GM10266 (cell line): ENCODE measurements at regions not wholly inside any gene's neighbourhood (a gene's known extent, or its start where the extent isn't known, plus 50 kb on each side); places are given as distances from the start of the nearest gene placed in this dataset.

Experiments used
- DNase-seq: peaks from one replicate; pipeline ENCODE4 v3.0.0; 2012; ENCODE audit errors: extremely low spot score
- TF ChIP-seq, protein P1 (sequence below): IDR thresholded peaks from 2 replicates; pipeline ENCODE4 v1.5.1; 2012; ENCODE audit warnings: mild to moderate bottlenecking, low read depth; ENCODE audit not compliant: control insufficient read depth, insufficient read depth; ENCODE audit errors: missing control alignments

- TF ChIP-seq, protein P1, sequence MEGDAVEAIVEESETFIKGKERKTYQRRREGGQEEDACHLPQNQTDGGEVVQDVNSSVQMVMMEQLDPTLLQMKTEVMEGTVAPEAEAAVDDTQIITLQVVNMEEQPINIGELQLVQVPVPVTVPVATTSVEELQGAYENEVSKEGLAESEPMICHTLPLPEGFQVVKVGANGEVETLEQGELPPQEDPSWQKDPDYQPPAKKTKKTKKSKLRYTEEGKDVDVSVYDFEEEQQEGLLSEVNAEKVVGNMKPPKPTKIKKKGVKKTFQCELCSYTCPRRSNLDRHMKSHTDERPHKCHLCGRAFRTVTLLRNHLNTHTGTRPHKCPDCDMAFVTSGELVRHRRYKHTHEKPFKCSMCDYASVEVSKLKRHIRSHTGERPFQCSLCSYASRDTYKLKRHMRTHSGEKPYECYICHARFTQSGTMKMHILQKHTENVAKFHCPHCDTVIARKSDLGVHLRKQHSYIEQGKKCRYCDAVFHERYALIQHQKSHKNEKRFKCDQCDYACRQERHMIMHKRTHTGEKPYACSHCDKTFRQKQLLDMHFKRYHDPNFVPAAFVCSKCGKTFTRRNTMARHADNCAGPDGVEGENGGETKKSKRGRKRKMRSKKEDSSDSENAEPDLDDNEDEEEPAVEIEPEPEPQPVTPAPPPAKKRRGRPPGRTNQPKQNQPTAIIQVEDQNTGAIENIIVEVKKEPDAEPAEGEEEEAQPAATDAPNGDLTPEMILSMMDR, result no peak
- DNase-seq, result no peak
Measured at GRCh38 chr2:220937245-220937644, 634.9 kb downstream of the EPHA4 start.

DNA sequence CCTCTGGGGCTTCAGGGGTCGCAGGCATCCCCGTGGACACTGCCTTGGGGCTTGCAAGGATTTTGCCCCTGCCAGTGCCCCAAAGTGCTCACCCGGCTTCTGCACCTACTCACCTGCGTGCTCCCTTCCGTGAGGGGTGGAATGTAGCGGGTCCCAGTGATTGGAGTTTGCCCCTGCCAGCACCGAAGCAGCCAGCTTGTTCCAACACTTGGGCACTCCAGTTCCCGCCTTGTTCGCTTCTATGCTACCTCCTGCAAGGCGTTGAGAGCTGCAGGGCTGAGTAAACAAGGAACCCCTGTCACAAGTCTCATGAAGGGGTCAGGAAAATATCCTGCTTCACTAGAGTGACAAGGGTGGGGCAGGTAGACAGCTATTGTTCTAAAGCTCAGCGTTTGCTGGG, 631.5 kb downstream of the EPHA4 start:
- no peak for DNase-seq
- TF ChIP-seq, protein P1, result no peak

GRCh38 chr2:220941683-220942082, 630.4 kb downstream of the EPHA4 start:
- DNase-seq, result no peak

DNA sequence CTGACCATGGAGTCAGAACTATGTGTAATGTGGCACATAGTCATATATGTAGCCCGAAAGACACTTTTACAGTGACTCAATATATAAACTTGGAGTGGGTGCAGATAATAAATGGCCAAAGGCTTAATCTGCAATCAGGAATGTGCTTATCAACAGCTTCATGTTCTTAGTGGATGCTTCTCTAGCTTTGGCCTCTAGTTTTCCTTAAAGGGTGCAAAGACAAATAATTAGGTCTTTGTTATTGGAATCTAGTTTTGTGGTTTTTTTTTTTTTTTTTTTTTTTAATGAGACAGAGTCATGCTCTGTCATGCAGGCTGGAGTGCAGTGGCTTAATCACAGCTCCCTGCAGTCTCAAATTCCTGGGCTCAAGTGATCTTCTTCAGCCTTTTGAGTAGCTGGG, 625.6 kb downstream of the EPHA4 start:
- no peak for DNase-seq

More at GRCh38 chr2:220941683-220942082, 630.4 kb downstream of the EPHA4 start:
- TF ChIP-seq, protein P1, result no peak

GRCh38 chr2:220948579-220948978, 623.5 kb downstream of the EPHA4 start:
- DNase-seq, result no peak
- TF ChIP-seq, protein P1, result no peak

More for the DNA sequence above, 625.6 kb downstream of the EPHA4 start:
- TF ChIP-seq, protein P1, result no peak

DNA sequence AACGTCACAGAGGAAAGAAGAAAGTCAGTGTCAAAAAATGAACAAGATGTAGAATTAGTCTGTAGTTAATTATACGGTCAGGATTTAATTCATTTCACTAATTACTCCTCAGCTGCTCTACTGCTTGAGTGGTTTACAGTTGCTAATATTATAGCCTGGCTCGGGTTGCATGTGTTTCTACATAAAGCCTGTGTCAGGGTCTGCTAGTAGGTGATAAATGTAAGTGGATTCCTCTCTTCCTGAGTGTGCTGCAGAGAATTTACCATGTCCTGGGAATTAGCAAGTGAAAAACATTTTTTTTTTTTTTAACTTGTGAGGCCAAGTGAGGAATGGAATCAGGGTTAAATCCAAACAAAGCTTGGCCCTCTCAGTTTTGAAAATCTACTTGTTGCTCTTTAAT, 622.6 kb downstream of the EPHA4 start:
- TF ChIP-seq, protein P1, result no peak
- no peak for DNase-seq

GRCh38 chr2:220955776-220956175, 616.3 kb downstream of the EPHA4 start:
- DNase-seq, result no peak
- TF ChIP-seq, protein P1, result no peak
